ENCODE measurements at regions not wholly inside any gene's neighbourhood (a gene's known extent, or its start where the extent isn't known, plus 50 kb on each side); places are given as distances from the start of the nearest gene placed in this dataset.
"Not testable (repeated sequence)": the region's sequence is repeated elsewhere in the genome, so short reads cannot be mapped to it uniquely, and the experiment has no call there.

GRCh38 chr18:56282234-56283104 lies 355.9 kb downstream of the TXNL1 start (continued):
- TF ChIP-seq SNAI2 (CRISPR knock-in tag; IDR thresholded peaks at IDR 0.05) (no peak), RARB (CRISPR knock-in tag; IDR thresholded peaks at IDR 0.05) (no peak), PATZ1 (CRISPR knock-in tag; IDR thresholded peaks at IDR 0.05; ENCODE audit: borderline replicate concordance) (no peak)

- not testable (repeated sequence) for ATAC-seq
These were observed 358.6 kb downstream of the TXNL1 start for GRCh38 chr18:56279816-56280215.

GRCh38 chr18:56278421-56279003 lies 359.9 kb downstream of the TXNL1 start:
- no peak for ATAC-seq
- TF ChIP-seq PPARA (CRISPR knock-in tag; IDR thresholded peaks at IDR 0.05; ENCODE audit: borderline replicate concordance) (no peak), ARNTL (CRISPR knock-in tag; IDR thresholded peaks at IDR 0.05; ENCODE audit: borderline replicate concordance, low read depth) (no peak), OSR1 (CRISPR knock-in tag; IDR thresholded peaks at IDR 0.05) (no peak), GLIS3 (CRISPR knock-in tag; IDR thresholded peaks at IDR 0.05) (no peak), CSDC2 (CRISPR knock-in tag; IDR thresholded peaks at IDR 0.05) (no peak), PATZ1 (CRISPR knock-in tag; IDR thresholded peaks at IDR 0.05; ENCODE audit: borderline replicate concordance) (no peak), ZC3H10 (CRISPR knock-in tag; IDR thresholded peaks at IDR 0.05) (no peak), ZNF8 (CRISPR knock-in tag; IDR thresholded peaks at IDR 0.05) (no peak), ZNF70 (CRISPR knock-in tag; IDR thresholded peaks at IDR 0.05) (no peak), ZFP30 (CRISPR knock-in tag; IDR thresholded peaks at IDR 0.05) (no peak), BACH2 (CRISPR knock-in tag; IDR thresholded peaks at IDR 0.05; ENCODE audit: borderline replicate concordance) (no peak), TOX (CRISPR knock-in tag; IDR thresholded peaks at IDR 0.05; ENCODE audit: borderline replicate concordance) (no peak), ZFP3 (CRISPR knock-in tag; IDR thresholded peaks at IDR 0.05) (no peak), RARB (CRISPR knock-in tag; IDR thresholded peaks at IDR 0.05) (no peak), ZNF565 (CRISPR knock-in tag; conservative IDR thresholded peaks at IDR 0.05; ENCODE audit: low read depth) (no peak), ESRRG (CRISPR knock-in tag; IDR thresholded peaks at IDR 0.05) (no peak), TCF4 (CRISPR knock-in tag; IDR thresholded peaks at IDR 0.05; ENCODE audit: borderline replicate concordance) (no peak), CREB5 (CRISPR knock-in tag; IDR thresholded peaks at IDR 0.05; ENCODE audit: low read depth) (no peak), SNAI2 (CRISPR knock-in tag; IDR thresholded peaks at IDR 0.05) (no peak)

GRCh38 chr18:56276466-56276865 lies 361.9 kb downstream of the TXNL1 start:
- ATAC-seq, result no peak
- TF ChIP-seq ARNTL (CRISPR knock-in tag; IDR thresholded peaks at IDR 0.05; ENCODE audit: borderline replicate concordance, low read depth) (no peak), ZNF8 (CRISPR knock-in tag; IDR thresholded peaks at IDR 0.05) (no peak), ZNF565 (CRISPR knock-in tag; conservative IDR thresholded peaks at IDR 0.05; ENCODE audit: low read depth) (no peak), OSR1 (CRISPR knock-in tag; IDR thresholded peaks at IDR 0.05) (no peak), CREB5 (CRISPR knock-in tag; IDR thresholded peaks at IDR 0.05; ENCODE audit: low read depth) (no peak), ESRRG (CRISPR knock-in tag; IDR thresholded peaks at IDR 0.05) (no peak), ISL1 (CRISPR knock-in tag; IDR thresholded peaks at IDR 0.05) (no peak), CSDC2 (CRISPR knock-in tag; IDR thresholded peaks at IDR 0.05) (no peak), BACH2 (CRISPR knock-in tag; IDR thresholded peaks at IDR 0.05; ENCODE audit: borderline replicate concordance) (no peak), TOX (CRISPR knock-in tag; IDR thresholded peaks at IDR 0.05; ENCODE audit: borderline replicate concordance) (no peak)

Data from SK-N-SH treated with all-trans-retinoic acid at 6 μM for 48 hours (cell line).